PC-9 (cell line): ENCODE measurements at regions not wholly inside any gene's neighbourhood (a gene's known extent, or its start where the extent isn't known, plus 50 kb on each side); places are given as distances from the start of the nearest gene placed in this dataset.

ENCODE experiments used
- CTCF ChIP-seq: fragments of 200-600 bp; sonication (generic); conservative IDR thresholded peaks from 2 replicates; pipeline ENCODE4 v1.6.1; 2017; ENCODE audit warnings: mixed run types, antibody characterized with exemption, mild to moderate bottlenecking, moderate library complexity
- EZH2 ChIP-seq: fragments of 200-600 bp; sonication (generic); IDR thresholded peaks from 2 replicates; pipeline ENCODE4 v1.8.0; 2017; ENCODE audit warnings: antibody characterized with exemption, low read depth

- TF ChIP-seq CTCF (no peak), EZH2 (no peak)
Observed at GRCh38 chr12:124142395-124143035, 152.4 kb upstream of the RFLNA start.
